B cell (primary cell): ENCODE measurements at regions not wholly inside any gene's neighbourhood (a gene's known extent, or its start where the extent isn't known, plus 50 kb on each side); places are given as distances from the start of the nearest gene placed in this dataset.

ENCODE experiments used
- EZH2 ChIP-seq: IDR thresholded peaks from 2 replicates; pipeline ENCODE4 v1.6.1; 2012; ENCODE audit warnings: borderline replicate concordance, low read depth, mild to moderate bottlenecking, moderate library complexity, low read length; ENCODE audit not compliant: insufficient read depth, poor library complexity, severe bottlenecking
- TF ChIP-seq, protein P1 (sequence below): fragments of 200-600 bp; IDR thresholded peaks from one replicate; pipeline ENCODE4 v1.8.0; 2022; ENCODE audit warnings: antibody characterized with exemption, mild to moderate bottlenecking

DNA sequence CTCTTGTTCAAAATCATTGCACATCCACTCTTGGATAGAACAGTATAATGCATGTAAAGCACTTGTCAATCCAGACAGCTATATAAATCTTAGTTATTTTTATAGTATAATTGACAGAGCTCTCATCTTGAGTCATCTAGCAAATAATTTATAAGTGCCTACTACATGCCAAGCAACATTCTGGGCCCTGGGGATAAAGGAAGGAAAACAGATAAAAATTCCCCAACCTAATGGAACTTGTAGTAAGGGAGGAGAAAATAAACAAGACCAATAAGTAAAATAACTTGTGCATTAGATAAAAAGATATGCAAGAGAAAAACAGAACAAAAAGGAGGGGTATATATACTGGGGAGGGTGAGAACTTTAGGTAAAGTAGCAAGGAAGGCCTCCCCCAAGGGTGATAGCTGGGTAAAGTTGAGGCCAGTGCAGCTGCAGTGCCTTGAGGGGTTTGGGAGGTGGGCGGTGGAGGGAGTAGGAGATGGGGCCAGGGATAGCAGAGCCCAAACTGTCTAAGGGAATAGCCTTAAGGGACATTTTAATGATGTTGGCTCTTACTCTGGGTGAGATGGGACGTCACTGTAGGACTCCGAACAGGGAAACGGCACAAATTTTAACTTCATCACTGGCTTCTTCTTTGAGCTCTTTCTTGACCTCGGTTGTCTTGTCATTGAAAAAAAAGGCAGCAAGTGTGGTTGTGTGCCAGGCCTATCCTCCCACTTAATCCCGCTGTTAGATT, 79.3 kb upstream of the SEC61G start:
- TF ChIP-seq, protein P1, sequence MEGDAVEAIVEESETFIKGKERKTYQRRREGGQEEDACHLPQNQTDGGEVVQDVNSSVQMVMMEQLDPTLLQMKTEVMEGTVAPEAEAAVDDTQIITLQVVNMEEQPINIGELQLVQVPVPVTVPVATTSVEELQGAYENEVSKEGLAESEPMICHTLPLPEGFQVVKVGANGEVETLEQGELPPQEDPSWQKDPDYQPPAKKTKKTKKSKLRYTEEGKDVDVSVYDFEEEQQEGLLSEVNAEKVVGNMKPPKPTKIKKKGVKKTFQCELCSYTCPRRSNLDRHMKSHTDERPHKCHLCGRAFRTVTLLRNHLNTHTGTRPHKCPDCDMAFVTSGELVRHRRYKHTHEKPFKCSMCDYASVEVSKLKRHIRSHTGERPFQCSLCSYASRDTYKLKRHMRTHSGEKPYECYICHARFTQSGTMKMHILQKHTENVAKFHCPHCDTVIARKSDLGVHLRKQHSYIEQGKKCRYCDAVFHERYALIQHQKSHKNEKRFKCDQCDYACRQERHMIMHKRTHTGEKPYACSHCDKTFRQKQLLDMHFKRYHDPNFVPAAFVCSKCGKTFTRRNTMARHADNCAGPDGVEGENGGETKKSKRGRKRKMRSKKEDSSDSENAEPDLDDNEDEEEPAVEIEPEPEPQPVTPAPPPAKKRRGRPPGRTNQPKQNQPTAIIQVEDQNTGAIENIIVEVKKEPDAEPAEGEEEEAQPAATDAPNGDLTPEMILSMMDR = no peak
- TF ChIP-seq EZH2 = no peak
